ENCODE measurements at regions not wholly inside any gene's neighbourhood (a gene's known extent, or its start where the extent isn't known, plus 50 kb on each side); places are given as distances from the start of the nearest gene placed in this dataset.

DNA sequence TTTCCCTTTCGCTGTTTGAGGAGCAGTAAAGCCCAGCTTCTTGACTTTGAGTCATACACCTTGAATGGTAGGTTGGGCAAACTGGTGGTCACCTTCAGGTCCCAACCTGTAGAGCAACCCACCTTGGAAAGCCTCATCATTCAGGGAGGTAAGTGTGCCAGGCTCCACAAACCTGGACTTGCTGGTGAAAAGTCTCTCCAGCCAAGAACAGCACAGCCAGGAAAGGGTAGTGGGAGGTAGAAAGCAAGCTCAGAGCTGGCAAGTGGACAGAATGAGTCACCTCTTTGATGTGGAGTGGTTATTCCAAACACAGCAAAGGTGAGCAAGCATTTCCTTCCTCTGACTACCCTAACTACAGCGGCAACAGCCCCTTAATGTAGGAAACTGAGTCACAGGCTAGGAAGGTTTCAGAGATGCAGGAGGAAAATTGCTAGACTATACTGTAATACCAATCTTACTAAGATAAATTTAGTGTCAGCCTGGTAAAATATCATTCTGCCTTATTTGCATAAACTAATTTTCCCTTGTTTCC, 117.5 kb upstream of the MTAP start:
- H3K4me1 Mint-ChIP-seq = peaks cover 0 to 7% of the 10 kb centered on the region in 2 experiments; a peak in 2 of 4 replicates
- H3K36me3 Mint-ChIP-seq (ENCODE audit: insufficient read depth in 1 of 3, low read depth in 3 of 3) = no peaks in the 10 kb centered on the region
- Histone ChIP-seq H2BK120ac (ENCODE audit: low read depth, low read length, poor library complexity, severe bottlenecking) (no peak overlapping the region), H3T11ph (ENCODE audit: low read length) (no peak overlapping the region), H4K91ac (ENCODE audit: insufficient read length, low read depth, low read length) (no peak overlapping the region), H2BK5ac (ENCODE audit: insufficient read length, low read length) (no peak overlapping the region), H3K56ac (ENCODE audit: insufficient read length, low read depth, low read length) (no peak overlapping the region), H4K20me1 (ENCODE audit: control insufficient read depth, insufficient read depth, insufficient read length) (no peaks in the 10 kb centered on the region), H3K18ac (ENCODE audit: insufficient read length, low read depth, low read length) (no peak overlapping the region), H3K79me1 (ENCODE audit: insufficient read depth, low read depth, low read length, poor library complexity, severe bottlenecking) (no peaks in the 10 kb centered on the region), H2AFZ (ENCODE audit: low read length) (no peak overlapping the region), H3K4me2 (ENCODE audit: insufficient read depth, insufficient read length, low read length) (no peak overlapping the region), H3K14ac (ENCODE audit: insufficient read depth, low read length) (no peak overlapping the region), H3K4me1 (ENCODE audit: insufficient read depth, low read length) (peaks cover 3% of the 10 kb centered on the region; the same call in 1 of the 2 replicates), H4K5ac (ENCODE audit: insufficient read length, low read depth, low read length) (no peak overlapping the region), H3K23ac (ENCODE audit: insufficient read length, low read depth, low read length) (no peak overlapping the region), H4K8ac (replicated peaks; ENCODE audit: insufficient read length, low read depth, low read length) (no peak overlapping the region), H2BK15ac (ENCODE audit: low read depth, low read length) (no peak overlapping the region), H2BK12ac (ENCODE audit: insufficient read length, low read depth, low read length) (no peak overlapping the region), H3K79me2 (ENCODE audit: insufficient read depth, low read length) (no peaks in the 10 kb centered on the region), H3K9ac (ENCODE audit: extremely low read depth, insufficient read length, low read length) (no peak overlapping the region), H3K23me2 (ENCODE audit: insufficient read length, low read depth, low read length, poor library complexity, severe bottlenecking) (no peaks in the 10 kb centered on the region), H2BK20ac (ENCODE audit: low read depth, low read length, poor library complexity, severe bottlenecking) (no peak overlapping the region), H2AK5ac (ENCODE audit: insufficient read length, low read length) (no peak overlapping the region), H3K27me3 (ENCODE audit: insufficient read depth, low read length) (no peaks in the 10 kb centered on the region), H3K4ac (ENCODE audit: low read depth, low read length) (no peak overlapping the region), H3K27ac (ENCODE audit: insufficient read length, low read depth, low read length) (no peak overlapping the region), H3K9me3 (ENCODE audit: control insufficient read depth, low read depth, low read length) (no peaks in the 10 kb centered on the region)
- H3K27me3 Mint-ChIP-seq (ENCODE audit: low read depth) = peaks cover 5% of the 10 kb centered on the region
- no peak overlapping the region for H3K27ac Mint-ChIP-seq
- DNase-seq = no peak
- no CpG with 5 or more reads among the region's 2 CpGs for WGBS (ENCODE audit: extremely low coverage, insufficient read length, low lambda C conversion rate)
- TF ChIP-seq, protein P1, sequence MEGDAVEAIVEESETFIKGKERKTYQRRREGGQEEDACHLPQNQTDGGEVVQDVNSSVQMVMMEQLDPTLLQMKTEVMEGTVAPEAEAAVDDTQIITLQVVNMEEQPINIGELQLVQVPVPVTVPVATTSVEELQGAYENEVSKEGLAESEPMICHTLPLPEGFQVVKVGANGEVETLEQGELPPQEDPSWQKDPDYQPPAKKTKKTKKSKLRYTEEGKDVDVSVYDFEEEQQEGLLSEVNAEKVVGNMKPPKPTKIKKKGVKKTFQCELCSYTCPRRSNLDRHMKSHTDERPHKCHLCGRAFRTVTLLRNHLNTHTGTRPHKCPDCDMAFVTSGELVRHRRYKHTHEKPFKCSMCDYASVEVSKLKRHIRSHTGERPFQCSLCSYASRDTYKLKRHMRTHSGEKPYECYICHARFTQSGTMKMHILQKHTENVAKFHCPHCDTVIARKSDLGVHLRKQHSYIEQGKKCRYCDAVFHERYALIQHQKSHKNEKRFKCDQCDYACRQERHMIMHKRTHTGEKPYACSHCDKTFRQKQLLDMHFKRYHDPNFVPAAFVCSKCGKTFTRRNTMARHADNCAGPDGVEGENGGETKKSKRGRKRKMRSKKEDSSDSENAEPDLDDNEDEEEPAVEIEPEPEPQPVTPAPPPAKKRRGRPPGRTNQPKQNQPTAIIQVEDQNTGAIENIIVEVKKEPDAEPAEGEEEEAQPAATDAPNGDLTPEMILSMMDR (conservative IDR thresholded peaks at IDR 0.05) = no peak
- H3K9me3 Mint-ChIP-seq = no peaks in the 10 kb centered on the region; a peak in 1 of 5 replicates
- H3K4me3 Mint-ChIP-seq = no peak overlapping the region

Data from H9 (cell line).